HCT116 (cell line): ENCODE measurements at regions not wholly inside any gene's neighbourhood (a gene's known extent, or its start where the extent isn't known, plus 50 kb on each side); places are given as distances from the start of the nearest gene placed in this dataset.

ENCODE experiments used
- ATAC-seq: fragments of 200-7000 bp; cut with Tn5 transposase; 2 replicates; pipeline ENCODE4 v1.9.1; 2020; ENCODE audit warnings: mild to moderate bottlenecking, moderate library complexity
- BruUV-seq: library from RNA; stranded (reverse); fragments of 400-500 nt; replicated peaks from 2 replicates; lab custom pipeline; 2021; lab: Mats Ljungman, UMichigan
- CTCF ChIA-PET: fragments of 300-600 bp; sonication (Branson Sonifier 250); formaldehyde crosslinking; loops from one replicate; lab custom pipeline; 2021; ENCODE audit warnings: antibody characterized with exemption; lab: Charles Lee
- POLR2A ChIA-PET: fragments of 300-600, 350-600 bp; sonication (Branson Sonifier 250); formaldehyde crosslinking; loops from one replicate; lab custom pipeline; 2021; ENCODE audit warnings: antibody characterized with exemption; lab: Charles Lee
- RAD21 ChIA-PET, 2 experiments: fragments of 300-600 bp; sonication (Branson Sonifier 250); formaldehyde crosslinking; loops; one replicate each; lab custom pipeline; 2023; ENCODE audit warnings: low total read pairs in 2 of 2; ENCODE audit not compliant: uncharacterized antibody in 2 of 2, unreplicated experiment in 2 of 2, low non-redundant PET in 1 of 2; lab: Charles Lee
- DNase-seq: peaks from one replicate; pipeline ENCODE4 v3.0.0-alpha.2; 2010; ENCODE audit warnings: low read depth, low spot score
- H2AFZ ChIP-seq: fragments of 200-600 bp; shearing (Covaris generic), sonication (generic); 2 replicates; pipeline ENCODE4 v1.6.1; 2017; ENCODE audit warnings: low read depth, mixed run types, mixed read lengths, antibody characterized with exemption, low read length; ENCODE audit not compliant: poor library complexity, severe bottlenecking
- H3K27ac ChIP-seq: 2 replicates; pipeline ENCODE4 v1.5.1; 2012; ENCODE audit warnings: low read depth, low read length
- H3K27me3 ChIP-seq: fragments of 200-600 bp; sonication (generic); 2 replicates; pipeline ENCODE4 v1.6.1; 2016; ENCODE audit warnings: mixed run types, low read length, mixed read lengths; ENCODE audit not compliant: insufficient read depth
- H3K36me3 ChIP-seq, 2 experiments: fragments of 200-500 bp in 1 of 2; fragments of 200-600 bp in 1 of 2; sonication (Bioruptor generic) in 1 of 2; sonication (generic) in 1 of 2; 2 replicates each; pipeline versions ENCODE4 v1.5.1 to v1.6.1; 2014 to 2016; ENCODE audit warnings: low read length in 2 of 2, inconsistent platforms in 1 of 2, mixed read lengths in 1 of 2, mixed run types in 1 of 2; ENCODE audit not compliant: insufficient read depth in 2 of 2, control insufficient read depth in 1 of 2
- H3K4me1 ChIP-seq, 2 experiments: fragments of 200-600 bp in 1 of 2; sonication (generic) in 1 of 2; 2 replicates each; pipeline versions ENCODE4 v1.5.1 to v1.6.1; 2012 to 2017; ENCODE audit warnings: low read length in 2 of 2, inconsistent platforms in 1 of 2, mild to moderate bottlenecking in 1 of 2, mixed read lengths in 1 of 2, mixed run types in 1 of 2, moderate library complexity in 1 of 2; ENCODE audit not compliant: insufficient read depth in 2 of 2, control insufficient read depth in 1 of 2
- H3K4me2 ChIP-seq: fragments of 200-600 bp; sonication (generic); 2 replicates; pipeline ENCODE4 v1.6.1; 2017; ENCODE audit warnings: mixed run types, low read length, mixed read lengths
- H3K4me3 ChIP-seq, 2 experiments: fragments of 200-600 bp in 1 of 2; sonication (generic) in 1 of 2; replicated peaks in 1 of 2; 2 replicates each; pipeline ENCODE4 v1.5.1; 2011 to 2016; ENCODE audit warnings: low read length in 2 of 2, control low read depth in 1 of 2, low read depth in 1 of 2, mild to moderate bottlenecking in 1 of 2, mixed read lengths in 1 of 2, mixed run types in 1 of 2
- H3K79me2 ChIP-seq: fragments of 200-600 bp; sonication (generic); 2 replicates; pipeline ENCODE4 v1.6.1; 2017; ENCODE audit warnings: mild to moderate bottlenecking, mixed run types, low read length, moderate library complexity, mixed read lengths; ENCODE audit not compliant: insufficient read depth
- H3K9ac ChIP-seq: fragments of 200-600 bp; sonication (generic); 2 replicates; pipeline ENCODE4 v1.6.1; 2016; ENCODE audit warnings: low read length, mixed read lengths
- H3K9me2 ChIP-seq: fragments of 200-600 bp; sonication (generic), shearing (Covaris generic); 2 replicates; pipeline ENCODE4 v1.6.1; 2017; ENCODE audit warnings: mixed run types, mild to moderate bottlenecking, moderate library complexity; ENCODE audit not compliant: insufficient read depth
- H3K9me3 ChIP-seq, 2 experiments: fragments of 200-500 bp in 1 of 2; fragments of 200-600 bp in 1 of 2; sonication (Bioruptor generic) in 1 of 2; sonication (generic) in 1 of 2; 2 replicates each; pipeline ENCODE4 v1.6.1; 2014 to 2017; ENCODE audit warnings: low read length in 2 of 2, mixed read lengths in 2 of 2, inconsistent platforms in 1 of 2, low read depth in 1 of 2, mild to moderate bottlenecking in 1 of 2, mixed run types in 1 of 2, moderate library complexity in 1 of 2; ENCODE audit not compliant: control insufficient read depth in 1 of 2, insufficient read depth in 1 of 2
- H4K20me1 ChIP-seq: fragments of 200-600 bp; sonication (generic), shearing (Covaris generic); 2 replicates; pipeline ENCODE4 v1.6.1; 2017; ENCODE audit warnings: mixed run types, mild to moderate bottlenecking, moderate library complexity; ENCODE audit not compliant: insufficient read depth
- CEBPB ChIP-seq: IDR thresholded peaks from 2 replicates; pipeline ENCODE4 v1.6.1; 2012; ENCODE audit warnings: low read depth
- EZH2 ChIP-seq: fragments of 200-600 bp; sonication (generic); IDR thresholded peaks from 2 replicates; pipeline ENCODE4 v1.6.1; 2017; ENCODE audit warnings: antibody characterized with exemption, mixed run types
- EZH2phosphoT487 ChIP-seq: fragments of 200-600 bp; IDR thresholded peaks from 2 replicates; pipeline ENCODE4 v1.6.1; 2018; ENCODE audit warnings: antibody characterized with exemption, borderline replicate concordance
- POLR2A ChIP-seq: IDR thresholded peaks from 2 replicates; pipeline ENCODE4 v1.7.0; 2011; ENCODE audit warnings: borderline replicate concordance; ENCODE audit not compliant: insufficient read depth, insufficient read length; ENCODE audit errors: extremely low read depth
- SP1 ChIP-seq: IDR thresholded peaks from 2 replicates; pipeline ENCODE4 v1.6.1; 2012; ENCODE audit warnings: low read depth
- SRF ChIP-seq: IDR thresholded peaks from 2 replicates; pipeline ENCODE4 v1.6.1; 2012; ENCODE audit warnings: low read depth
- ZFX ChIP-seq: fragments of 450-650 bp; IDR thresholded peaks from 2 replicates; pipeline ENCODE4 v1.6.1; 2017
- ZNF274 ChIP-seq: fragments of 200-500 bp; sonication (Bioruptor generic); IDR thresholded peaks from 2 replicates; pipeline ENCODE4 v1.6.1; 2014; ENCODE audit warnings: mild to moderate bottlenecking, low read depth, low read length, inconsistent platforms
- intact Hi-C: fragments of 100-400 bp; cut with micrococcal nuclease; formaldehyde crosslinking; loops from 2 replicates; pipeline ENCODE4 v1.10.0; 2022
- TF ChIP-seq, protein P1 (sequence below): IDR thresholded peaks from 2 replicates; pipeline ENCODE4 v1.6.1; 2012
- TF ChIP-seq, protein P2 (sequence below), 3 experiments: fragments of 200-600 bp in 1 of 3; sonication (generic) in 1 of 3; IDR thresholded peaks in 2 of 3; conservative IDR thresholded peaks in 1 of 3; 2 replicates each; pipeline ENCODE4 v1.5.1; 2012 to 2017; ENCODE audit warnings: low read depth in 2 of 3, low read length in 2 of 3, antibody characterized with exemption in 1 of 3, borderline replicate concordance in 1 of 3, control low read depth in 1 of 3, mild to moderate bottlenecking in 1 of 3, mixed read lengths in 1 of 3, mixed run types in 1 of 3, moderate library complexity in 1 of 3; ENCODE audit not compliant: insufficient read depth in 1 of 3

DNA sequence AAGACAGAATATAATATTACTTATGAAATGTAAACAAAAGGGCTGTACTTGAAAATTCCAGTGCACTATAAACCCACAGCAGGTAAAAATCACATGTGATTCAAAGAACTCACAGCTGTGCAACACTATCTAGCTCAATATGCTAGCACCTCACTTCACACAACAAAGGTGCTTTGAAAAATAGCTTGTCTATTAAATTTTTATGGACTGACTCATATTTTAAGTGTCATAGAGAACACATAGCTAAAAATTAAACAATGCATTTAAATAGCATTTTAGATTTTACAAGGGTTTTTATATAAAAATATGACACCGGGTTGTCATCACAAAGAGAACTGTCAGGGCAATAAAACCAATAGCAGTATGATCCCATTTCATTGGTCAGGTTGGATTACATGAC lies 1390.5 kb upstream of the TENM4 start (continued):
- no peak for TF ChIP-seq SP1

DNA sequence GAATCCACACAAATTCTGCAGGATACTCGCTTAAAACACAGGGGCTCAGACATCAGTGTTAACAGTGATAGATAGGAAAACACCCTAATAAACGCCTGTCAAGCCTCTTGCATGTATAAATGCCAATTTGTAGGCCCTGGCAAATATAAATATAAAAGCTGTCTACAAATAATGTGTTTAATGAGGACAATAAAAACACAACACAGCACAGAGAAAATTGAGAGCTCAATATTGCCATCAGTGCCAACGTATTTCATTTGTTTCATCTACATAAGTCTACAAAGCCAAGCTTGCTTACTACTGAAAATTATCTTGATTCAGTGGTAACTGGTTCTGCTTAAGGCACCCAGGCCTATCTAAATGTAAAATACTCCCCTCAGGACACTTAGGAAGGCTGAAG lies 1387.0 kb upstream of the TENM4 start:
- no peak for ATAC-seq
- no peaks in the 10 kb centered on the region for H3K36me3 ChIP-seq
- TF ChIP-seq POLR2A (no peak), EZH2phosphoT487 (no peak), SRF (no peak), EZH2 (no peak), ZNF274 (no peak), CEBPB (no peak), ZFX (no peak)
- TF ChIP-seq, protein P1, sequence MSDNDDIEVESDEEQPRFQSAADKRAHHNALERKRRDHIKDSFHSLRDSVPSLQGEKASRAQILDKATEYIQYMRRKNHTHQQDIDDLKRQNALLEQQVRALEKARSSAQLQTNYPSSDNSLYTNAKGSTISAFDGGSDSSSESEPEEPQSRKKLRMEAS: no peak
- H3K9ac ChIP-seq: no peak overlapping the region
- H3K4me1 ChIP-seq: no peaks in the 10 kb centered on the region
- H3K9me3 ChIP-seq: peaks cover 3 to 23% of the 10 kb centered on the region in 2 experiments
- H4K20me1 ChIP-seq: no peaks in the 10 kb centered on the region
- no peak overlapping the region for H3K27ac ChIP-seq
- no peak overlapping the region for H2AFZ ChIP-seq
- H3K79me2 ChIP-seq: no peaks in the 10 kb centered on the region
- no peaks in the 10 kb centered on the region for H3K9me2 ChIP-seq
- intact Hi-C loops: no loop called here
- no TSS peak for BruUV-seq
- RAD21 ChIA-PET: no interaction called here
- POLR2A ChIA-PET: no interaction called here
- no peak overlapping the region for H3K4me3 ChIP-seq
- no peak for DNase-seq
- CTCF ChIA-PET: no interaction called here
- no peak overlapping the region for H3K4me2 ChIP-seq
- H3K27me3 ChIP-seq: no peaks in the 10 kb centered on the region

DNA sequence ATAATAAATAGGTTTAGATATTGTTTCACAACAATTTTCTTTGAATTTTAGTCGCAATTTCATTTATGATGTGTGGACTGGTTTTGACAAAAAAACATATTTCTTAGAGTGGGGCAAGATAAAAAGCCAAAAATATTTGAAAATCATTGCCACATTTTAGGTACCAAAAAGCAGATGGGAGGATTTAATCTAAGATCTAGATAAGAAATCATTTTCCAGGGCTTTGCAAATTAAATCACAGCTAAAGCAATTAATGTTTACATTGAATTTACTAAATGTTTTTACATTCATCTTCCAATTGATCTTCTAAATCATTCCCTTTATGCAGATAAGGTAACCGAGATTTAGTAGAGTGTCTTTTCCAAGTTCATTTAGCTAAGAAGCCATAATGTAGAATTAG lies 1386.0 kb upstream of the TENM4 start:
- no peak overlapping the region for H3K4me2 ChIP-seq
- H3K27ac ChIP-seq: no peak overlapping the region
- ChIA-PET RAD21 (no interaction called here), CTCF (no interaction called here), POLR2A (no interaction called here)
- no peaks in the 10 kb centered on the region for H3K4me1 ChIP-seq
- intact Hi-C loops: no loop called here
- peaks cover 3 to 23% of the 10 kb centered on the region in 2 experiments for H3K9me3 ChIP-seq
- no peak overlapping the region for H2AFZ ChIP-seq
- no peak overlapping the region for H3K4me3 ChIP-seq
- H3K9me2 ChIP-seq: no peaks in the 10 kb centered on the region
- BruUV-seq: no TSS peak
- DNase-seq (no peak), ATAC-seq (no peak)
- H3K9ac ChIP-seq: no peak overlapping the region
- no peak for TF ChIP-seq CEBPB
- TF ChIP-seq, protein P2, sequence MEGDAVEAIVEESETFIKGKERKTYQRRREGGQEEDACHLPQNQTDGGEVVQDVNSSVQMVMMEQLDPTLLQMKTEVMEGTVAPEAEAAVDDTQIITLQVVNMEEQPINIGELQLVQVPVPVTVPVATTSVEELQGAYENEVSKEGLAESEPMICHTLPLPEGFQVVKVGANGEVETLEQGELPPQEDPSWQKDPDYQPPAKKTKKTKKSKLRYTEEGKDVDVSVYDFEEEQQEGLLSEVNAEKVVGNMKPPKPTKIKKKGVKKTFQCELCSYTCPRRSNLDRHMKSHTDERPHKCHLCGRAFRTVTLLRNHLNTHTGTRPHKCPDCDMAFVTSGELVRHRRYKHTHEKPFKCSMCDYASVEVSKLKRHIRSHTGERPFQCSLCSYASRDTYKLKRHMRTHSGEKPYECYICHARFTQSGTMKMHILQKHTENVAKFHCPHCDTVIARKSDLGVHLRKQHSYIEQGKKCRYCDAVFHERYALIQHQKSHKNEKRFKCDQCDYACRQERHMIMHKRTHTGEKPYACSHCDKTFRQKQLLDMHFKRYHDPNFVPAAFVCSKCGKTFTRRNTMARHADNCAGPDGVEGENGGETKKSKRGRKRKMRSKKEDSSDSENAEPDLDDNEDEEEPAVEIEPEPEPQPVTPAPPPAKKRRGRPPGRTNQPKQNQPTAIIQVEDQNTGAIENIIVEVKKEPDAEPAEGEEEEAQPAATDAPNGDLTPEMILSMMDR (IDR thresholded peaks at IDR 0.05 in 2 of 3, conservative IDR thresholded peaks at IDR 0.05 in 1 of 3; ENCODE audit: borderline replicate concordance in 1 of 3, insufficient read depth in 1 of 3, low read depth in 2 of 3, low read length in 2 of 3): no peak
- no peak for TF ChIP-seq POLR2A
- no peak for TF ChIP-seq EZH2phosphoT487
- TF ChIP-seq, protein P1: no peak
- H3K36me3 ChIP-seq: no peaks in the 10 kb centered on the region
- H3K79me2 ChIP-seq: no peaks in the 10 kb centered on the region
- no peaks in the 10 kb centered on the region for H4K20me1 ChIP-seq
- H3K27me3 ChIP-seq: no peaks in the 10 kb centered on the region
